Parathyroid adenoma (tissue), 2 donors: ENCODE measurements at regions not wholly inside any gene's neighbourhood (a gene's known extent, or its start where the extent isn't known, plus 50 kb on each side); places are given as distances from the start of the nearest gene placed in this dataset.

Experiments
- H2AFZ ChIP-seq: fragments of 300-600 bp; sonication (generic); one replicate; pipeline ENCODE4 v1.7.0; 2017; ENCODE audit warnings: antibody characterized with exemption, mild to moderate bottlenecking
- H3K27ac ChIP-seq: fragments of 300-600 bp; sonication (generic); one replicate; pipeline ENCODE4 v1.7.0; 2017
- H3K27me3 ChIP-seq: fragments of 300-600 bp; sonication (generic); one replicate; pipeline ENCODE4 v1.7.0; 2017; ENCODE audit warnings: low read length; ENCODE audit not compliant: control insufficient read depth, insufficient read depth
- H3K36me3 ChIP-seq: fragments of 300-600 bp; sonication (generic); one replicate; pipeline ENCODE4 v1.7.0; 2017; ENCODE audit warnings: low read length; ENCODE audit not compliant: control insufficient read depth, insufficient read depth
- H3K4me1 ChIP-seq: fragments of 300-600 bp; sonication (generic); one replicate; pipeline ENCODE4 v1.7.0; 2017; ENCODE audit warnings: control low read depth
- H3K4me2 ChIP-seq: fragments of 300-600 bp; sonication (generic); one replicate; pipeline ENCODE4 v1.7.0; 2017; ENCODE audit warnings: low read length
- H3K4me3 ChIP-seq: fragments of 300-600 bp; sonication (generic); one replicate; pipeline ENCODE4 v1.7.0; 2017; ENCODE audit warnings: low read depth, low read length
- H3K79me2 ChIP-seq: fragments of 300-600 bp; sonication (generic); one replicate; pipeline ENCODE4 v1.7.0; 2017; ENCODE audit warnings: control low read depth
- H3K9ac ChIP-seq: fragments of 300-600 bp; sonication (generic); one replicate; pipeline ENCODE4 v1.7.0; 2017; ENCODE audit warnings: mild to moderate bottlenecking
- H3K9me3 ChIP-seq: fragments of 300-600 bp; sonication (generic); one replicate; pipeline ENCODE4 v1.7.0; 2017; ENCODE audit warnings: low read length; ENCODE audit not compliant: control insufficient read depth
- CTCF ChIP-seq: fragments of 300-600 bp; sonication (generic); IDR thresholded peaks from one replicate; pipeline ENCODE4 v1.7.0; 2017; ENCODE audit warnings: antibody characterized with exemption, mild to moderate bottlenecking
- donor health status: primary hyperparathyroidism.

GRCh38 chr3:132821314-132821713, 99.1 kb upstream of the NPHP3 start:
- H3K4me1 ChIP-seq: no peaks in the 10 kb centered on the region
- no peak overlapping the region for H2AFZ ChIP-seq
- no peak for TF ChIP-seq CTCF
- no peak overlapping the region for H3K9ac ChIP-seq
- H3K9me3 ChIP-seq: no peaks in the 10 kb centered on the region
- no peaks in the 10 kb centered on the region for H3K27me3 ChIP-seq
- no peak overlapping the region for H3K4me3 ChIP-seq
- H3K36me3 ChIP-seq: no peaks in the 10 kb centered on the region
- no peak overlapping the region for H3K27ac ChIP-seq
- H3K4me2 ChIP-seq: no peak overlapping the region
- no peaks in the 10 kb centered on the region for H3K79me2 ChIP-seq

- Histone ChIP-seq H3K27me3 (no peaks in the 10 kb centered on the region), H3K36me3 (no peaks in the 10 kb centered on the region), H3K4me1 (no peaks in the 10 kb centered on the region), H3K9me3 (no peaks in the 10 kb centered on the region), H3K4me3 (no peak overlapping the region), H3K27ac (no peak overlapping the region), H3K4me2 (no peak overlapping the region), H3K79me2 (no peaks in the 10 kb centered on the region), H3K9ac (no peak overlapping the region), H2AFZ (no peak overlapping the region)
- TF ChIP-seq CTCF: no peak
Measured at GRCh38 chr3:132818251-132818650, 96.0 kb upstream of the NPHP3 start.

GRCh38 chr3:132817646-132818177, 95.5 kb upstream of the NPHP3 start:
- no peak overlapping the region for H2AFZ ChIP-seq
- H3K79me2 ChIP-seq: no peaks in the 10 kb centered on the region
- no peaks in the 10 kb centered on the region for H3K4me1 ChIP-seq
- no peaks in the 10 kb centered on the region for H3K27me3 ChIP-seq
- TF ChIP-seq CTCF: no peak
- H3K4me2 ChIP-seq: no peak overlapping the region
- H3K36me3 ChIP-seq: no peaks in the 10 kb centered on the region
- no peak overlapping the region for H3K27ac ChIP-seq
- no peaks in the 10 kb centered on the region for H3K9me3 ChIP-seq
- no peak overlapping the region for H3K4me3 ChIP-seq
- H3K9ac ChIP-seq: no peak overlapping the region

- no peak overlapping the region for H3K27ac ChIP-seq
- no peak overlapping the region for H3K4me2 ChIP-seq
Measured at GRCh38 chr3:132805071-132805470, 82.9 kb upstream of the NPHP3 start.

More at GRCh38 chr3:132805071-132805470, 82.9 kb upstream of the NPHP3 start:
- Histone ChIP-seq H3K9me3 (no peaks in the 10 kb centered on the region), H3K4me3 (no peak overlapping the region), H3K9ac (no peak overlapping the region), H3K36me3 (no peaks in the 10 kb centered on the region), H3K4me1 (no peaks in the 10 kb centered on the region), H2AFZ (no peak overlapping the region), H3K27me3 (no peaks in the 10 kb centered on the region), H3K79me2 (no peaks in the 10 kb centered on the region)
- TF ChIP-seq CTCF: no peak
